MCF 10A (cell line): ENCODE measurements at regions not wholly inside any gene's neighbourhood (a gene's known extent, or its start where the extent isn't known, plus 50 kb on each side); places are given as distances from the start of the nearest gene placed in this dataset.

Source experiments
- BruUV-seq: library from RNA; stranded (reverse); fragments of 400-500 nt; replicated peaks from 2 replicates; lab custom pipeline; 2021; lab: Mats Ljungman, UMichigan
- CTCF ChIA-PET: fragments of 300-600 bp; sonication (Branson Sonifier 250); formaldehyde crosslinking; extraction: SDS; loops from one replicate; lab custom pipeline; 2021; ENCODE audit warnings: antibody characterized with exemption, inconsistent platforms; lab: Yijun Ruan, JAX
- POLR2A ChIA-PET: fragments of 300-600, 350-650 bp; sonication (Branson Sonifier 250); formaldehyde crosslinking; extraction: SDS; loops from one replicate; lab custom pipeline; 2020; ENCODE audit warnings: antibody characterized with exemption, inconsistent platforms; lab: Yijun Ruan, JAX
- DNase-seq: peaks from one replicate; pipeline ENCODE4 v3.0.0-alpha.2; 2018; ENCODE audit not compliant: unreplicated experiment
- H3K27ac Mint-ChIP-seq: one replicate; pipeline ENCODE4 v1.8.0; 2022; ENCODE audit warnings: mild to moderate bottlenecking, low read depth, mixed read lengths; ENCODE audit not compliant: unreplicated experiment
- H3K27me3 Mint-ChIP-seq: one replicate; pipeline ENCODE4 v1.8.0; 2022; ENCODE audit warnings: mixed read lengths; ENCODE audit not compliant: insufficient read depth, unreplicated experiment
- H3K36me3 Mint-ChIP-seq: one replicate; pipeline ENCODE4 v1.8.0; 2022; ENCODE audit warnings: mild to moderate bottlenecking, moderate library complexity, mixed read lengths; ENCODE audit not compliant: insufficient read depth, unreplicated experiment
- H3K4me1 Mint-ChIP-seq: one replicate; pipeline ENCODE4 v1.8.0; 2022; ENCODE audit warnings: mixed read lengths; ENCODE audit not compliant: insufficient read depth, unreplicated experiment
- H3K4me3 Mint-ChIP-seq: one replicate; pipeline ENCODE4 v1.8.0; 2022; ENCODE audit warnings: mild to moderate bottlenecking, moderate library complexity, mixed read lengths; ENCODE audit not compliant: unreplicated experiment
- H3K9me3 Mint-ChIP-seq: one replicate; pipeline ENCODE4 v1.8.0; 2022; ENCODE audit warnings: mixed read lengths; ENCODE audit not compliant: unreplicated experiment
- intact Hi-C: fragments of 100-400 bp; cut with micrococcal nuclease; formaldehyde crosslinking; loops from 2 replicates; pipeline ENCODE4 v1.14.1; 2022
- TF ChIP-seq, protein P1 (sequence below): fragments of 200-600 bp; IDR thresholded peaks from one replicate; pipeline ENCODE4 v1.8.0; 2022; ENCODE audit warnings: antibody characterized with exemption, mild to moderate bottlenecking; ENCODE audit not compliant: unreplicated experiment

DNA sequence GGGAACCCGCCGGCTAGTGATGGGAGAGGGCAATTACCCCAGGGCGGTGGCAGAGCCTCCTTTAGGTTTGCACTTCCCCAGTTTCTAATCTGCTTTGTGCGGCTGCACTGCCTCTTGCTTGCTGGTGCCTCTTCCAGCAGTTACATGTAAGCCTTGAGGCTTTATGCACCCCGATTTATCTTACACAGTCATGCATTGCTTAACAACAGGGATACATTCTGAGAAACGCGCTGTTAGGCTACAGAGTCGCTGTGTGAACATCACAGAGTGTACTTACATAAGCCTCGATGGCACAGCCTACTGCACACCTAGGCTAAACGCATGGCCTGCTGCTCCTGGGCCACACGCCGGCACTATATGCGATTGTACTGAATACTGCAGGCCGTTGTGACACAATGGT is 155.6 kb upstream of the MKI67 start:
- Mint-ChIP-seq H3K27ac (no peak overlapping the region), H3K9me3 (no peaks in the 10 kb centered on the region), H3K4me1 (no peaks in the 10 kb centered on the region), H3K4me3 (no peak overlapping the region), H3K27me3 (no peaks in the 10 kb centered on the region), H3K36me3 (no peaks in the 10 kb centered on the region)
- ChIA-PET CTCF (no interaction called here), POLR2A (no interaction called here)
- DNase-seq: no peak
- TF ChIP-seq, protein P1, sequence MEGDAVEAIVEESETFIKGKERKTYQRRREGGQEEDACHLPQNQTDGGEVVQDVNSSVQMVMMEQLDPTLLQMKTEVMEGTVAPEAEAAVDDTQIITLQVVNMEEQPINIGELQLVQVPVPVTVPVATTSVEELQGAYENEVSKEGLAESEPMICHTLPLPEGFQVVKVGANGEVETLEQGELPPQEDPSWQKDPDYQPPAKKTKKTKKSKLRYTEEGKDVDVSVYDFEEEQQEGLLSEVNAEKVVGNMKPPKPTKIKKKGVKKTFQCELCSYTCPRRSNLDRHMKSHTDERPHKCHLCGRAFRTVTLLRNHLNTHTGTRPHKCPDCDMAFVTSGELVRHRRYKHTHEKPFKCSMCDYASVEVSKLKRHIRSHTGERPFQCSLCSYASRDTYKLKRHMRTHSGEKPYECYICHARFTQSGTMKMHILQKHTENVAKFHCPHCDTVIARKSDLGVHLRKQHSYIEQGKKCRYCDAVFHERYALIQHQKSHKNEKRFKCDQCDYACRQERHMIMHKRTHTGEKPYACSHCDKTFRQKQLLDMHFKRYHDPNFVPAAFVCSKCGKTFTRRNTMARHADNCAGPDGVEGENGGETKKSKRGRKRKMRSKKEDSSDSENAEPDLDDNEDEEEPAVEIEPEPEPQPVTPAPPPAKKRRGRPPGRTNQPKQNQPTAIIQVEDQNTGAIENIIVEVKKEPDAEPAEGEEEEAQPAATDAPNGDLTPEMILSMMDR: no peak
- no TSS peak for BruUV-seq
- intact Hi-C loops: no loop called here

DNA sequence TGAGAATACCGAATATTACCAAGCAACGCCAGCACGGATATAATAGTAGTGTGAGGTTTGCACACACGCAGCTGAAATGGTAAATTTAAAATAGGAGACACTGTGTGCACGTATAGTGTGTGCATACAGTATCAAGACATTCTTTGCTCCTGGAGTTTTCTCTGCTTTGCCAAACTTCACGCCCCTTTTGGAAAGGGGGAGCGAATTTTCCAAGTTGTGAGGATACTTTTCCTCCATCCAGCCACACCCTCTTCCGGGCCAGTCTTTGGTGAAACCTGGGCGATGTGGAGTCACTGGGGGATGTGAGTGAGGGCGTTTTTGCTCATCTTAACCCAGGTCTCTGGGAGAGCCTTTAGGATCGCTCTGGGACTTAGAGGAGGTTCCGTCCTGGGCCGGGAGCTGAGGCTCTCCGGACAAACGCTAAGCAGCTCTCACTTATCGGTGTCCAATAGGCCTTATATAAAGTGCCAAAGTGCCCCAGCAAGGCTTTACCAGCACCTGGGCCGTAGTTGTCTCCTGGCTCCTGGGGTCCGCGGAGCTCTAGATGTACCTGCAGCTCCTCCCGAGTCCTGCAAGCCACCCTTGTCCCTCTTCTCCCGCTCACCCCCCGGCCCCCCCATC is 160.0 kb upstream of the MKI67 start:
- H3K4me1 Mint-ChIP-seq: no peaks in the 10 kb centered on the region
- intact Hi-C loops: no loop called here
- H3K27me3 Mint-ChIP-seq: no peaks in the 10 kb centered on the region
- H3K4me3 Mint-ChIP-seq: no peak overlapping the region
- BruUV-seq: no TSS peak
- TF ChIP-seq, protein P1: no peak
- CTCF ChIA-PET: interaction anchor here (0.5 to 0.6 kb wide), 2 partner anchors 31 to 635 kb away, joined by 3 read pairs; no protein-coding TSS in a partner anchor
- no peak for DNase-seq
- POLR2A ChIA-PET: no interaction called here
- H3K9me3 Mint-ChIP-seq: peaks cover 4% of the 10 kb centered on the region
- no peak overlapping the region for H3K27ac Mint-ChIP-seq
- H3K36me3 Mint-ChIP-seq: no peaks in the 10 kb centered on the region

DNA sequence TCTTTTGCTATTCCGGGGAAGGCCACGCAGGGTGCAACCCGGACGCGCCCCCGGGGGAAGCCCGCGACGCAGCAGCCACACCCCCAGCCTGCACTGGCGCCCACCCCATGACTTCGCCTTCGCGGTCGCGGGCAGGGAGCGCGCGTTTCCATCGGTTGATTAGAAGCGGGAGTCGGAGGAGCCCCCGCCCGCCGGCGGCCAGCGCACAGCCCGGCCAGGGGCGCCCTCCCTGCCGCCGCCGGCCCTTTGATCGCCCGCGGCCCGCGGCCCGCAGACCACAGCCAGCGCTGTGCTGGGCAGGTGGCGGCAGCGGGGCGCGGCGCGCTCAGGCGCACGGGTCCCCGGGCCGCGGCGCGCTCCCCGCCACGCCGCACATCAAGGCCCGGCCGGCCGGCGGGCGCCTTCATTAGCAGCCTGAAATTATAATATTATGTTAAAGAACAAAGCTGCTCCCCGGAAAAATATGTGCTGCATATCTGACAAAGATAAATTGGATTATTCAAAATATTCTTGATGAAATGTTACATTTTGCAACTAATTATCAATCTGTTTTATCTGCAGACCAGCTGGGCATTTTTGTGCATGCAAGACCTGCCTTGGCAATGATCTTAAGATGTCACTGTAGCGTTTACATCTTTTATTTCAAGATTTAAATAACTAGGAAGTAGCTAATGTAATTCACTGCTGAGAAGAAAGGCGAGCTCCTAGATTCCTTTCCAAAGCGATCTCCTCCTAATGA is 160.7 kb upstream of the MKI67 start:
- no peak for DNase-seq
- intact Hi-C loops: no loop called here
- TF ChIP-seq, protein P1: no peak
- Mint-ChIP-seq H3K27ac (no peak overlapping the region), H3K4me3 (no peak overlapping the region), H3K9me3 (peaks cover 7% of the 10 kb centered on the region), H3K27me3 (no peaks in the 10 kb centered on the region), H3K36me3 (no peaks in the 10 kb centered on the region), H3K4me1 (no peaks in the 10 kb centered on the region)
- POLR2A ChIA-PET: no interaction called here
- CTCF ChIA-PET: interaction anchor here (0.6 to 1.0 kb wide), 3 partner anchors 9 to 31 kb away, joined by 3 to 6 read pairs (median 5); no protein-coding TSS in a partner anchor
- no TSS peak for BruUV-seq

DNA sequence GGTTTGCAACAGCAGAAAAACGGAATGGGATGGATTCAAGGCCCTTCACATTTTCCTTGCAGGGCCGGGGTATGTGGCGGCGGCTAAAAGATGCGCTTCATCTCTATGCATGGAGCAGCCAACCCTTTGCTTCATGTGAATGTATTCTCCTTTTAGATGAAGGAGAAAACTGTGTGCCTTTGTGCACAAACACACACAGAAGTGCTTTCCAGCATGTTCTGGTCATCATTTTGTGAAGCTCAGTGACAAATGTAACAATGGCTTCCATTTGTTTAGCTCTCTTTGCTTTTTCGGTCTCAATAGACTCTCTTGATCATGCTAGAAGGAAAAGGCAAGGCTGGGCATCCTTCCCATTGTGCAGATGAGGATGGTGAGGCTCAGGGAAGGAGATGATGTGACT is 161.7 kb upstream of the MKI67 start:
- H3K4me1 Mint-ChIP-seq: no peaks in the 10 kb centered on the region
- no peaks in the 10 kb centered on the region for H3K36me3 Mint-ChIP-seq
- ChIA-PET POLR2A (no interaction called here), CTCF (interaction anchor here (1.0 kb wide), 2 partner anchors 8 to 25 kb away, joined by 5 to 6 read pairs; no protein-coding TSS in a partner anchor)
- no peak overlapping the region for H3K4me3 Mint-ChIP-seq
- intact Hi-C loops: no loop called here
- no peaks in the 10 kb centered on the region for H3K27me3 Mint-ChIP-seq
- BruUV-seq: no TSS peak
- H3K9me3 Mint-ChIP-seq: peaks cover 7% of the 10 kb centered on the region
- TF ChIP-seq, protein P1: no peak
- H3K27ac Mint-ChIP-seq: no peak overlapping the region
- DNase-seq: no peak
